Choroid plexus epithelial cell (primary cell): ENCODE measurements at regions not wholly inside any gene's neighbourhood (a gene's known extent, or its start where the extent isn't known, plus 50 kb on each side); places are given as distances from the start of the nearest gene placed in this dataset.

Experiments
- DNase-seq: peaks from one replicate; pipeline ENCODE4 v3.0.0-alpha.2; 2010; ENCODE audit warnings: low read depth
- H3K4me3 ChIP-seq: 2 replicates; pipeline ENCODE4 v1.5.1; 2011; ENCODE audit warnings: low read depth, mild to moderate bottlenecking, control low read depth, low read length, moderate library complexity
- TF ChIP-seq, protein P1 (sequence below): conservative IDR thresholded peaks from 2 replicates; pipeline ENCODE4 v1.5.1; 2011; ENCODE audit warnings: low read depth, mild to moderate bottlenecking, control low read depth, inconsistent platforms, low read length, moderate library complexity

DNA sequence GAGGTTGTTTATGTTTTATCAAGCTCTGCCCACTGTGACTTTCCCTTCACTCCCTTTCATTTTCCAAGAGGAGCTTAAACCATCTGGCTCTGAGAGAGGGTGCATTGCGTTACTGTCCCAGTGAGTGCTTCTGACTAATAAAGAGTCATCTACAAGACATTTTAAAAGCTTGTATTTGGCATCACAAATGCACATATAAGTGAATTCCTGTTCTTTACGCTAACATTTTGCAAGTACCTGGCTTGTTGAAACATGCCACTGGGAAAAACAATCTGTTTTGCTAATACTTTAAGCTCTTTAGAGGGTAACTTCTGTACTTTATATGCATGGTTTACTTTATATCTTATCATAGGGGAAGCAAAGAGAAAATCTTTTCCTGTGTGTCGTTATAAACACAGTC lies 534.6 kb upstream of the POM121L12 start:
- no peak for DNase-seq
- TF ChIP-seq, protein P1, sequence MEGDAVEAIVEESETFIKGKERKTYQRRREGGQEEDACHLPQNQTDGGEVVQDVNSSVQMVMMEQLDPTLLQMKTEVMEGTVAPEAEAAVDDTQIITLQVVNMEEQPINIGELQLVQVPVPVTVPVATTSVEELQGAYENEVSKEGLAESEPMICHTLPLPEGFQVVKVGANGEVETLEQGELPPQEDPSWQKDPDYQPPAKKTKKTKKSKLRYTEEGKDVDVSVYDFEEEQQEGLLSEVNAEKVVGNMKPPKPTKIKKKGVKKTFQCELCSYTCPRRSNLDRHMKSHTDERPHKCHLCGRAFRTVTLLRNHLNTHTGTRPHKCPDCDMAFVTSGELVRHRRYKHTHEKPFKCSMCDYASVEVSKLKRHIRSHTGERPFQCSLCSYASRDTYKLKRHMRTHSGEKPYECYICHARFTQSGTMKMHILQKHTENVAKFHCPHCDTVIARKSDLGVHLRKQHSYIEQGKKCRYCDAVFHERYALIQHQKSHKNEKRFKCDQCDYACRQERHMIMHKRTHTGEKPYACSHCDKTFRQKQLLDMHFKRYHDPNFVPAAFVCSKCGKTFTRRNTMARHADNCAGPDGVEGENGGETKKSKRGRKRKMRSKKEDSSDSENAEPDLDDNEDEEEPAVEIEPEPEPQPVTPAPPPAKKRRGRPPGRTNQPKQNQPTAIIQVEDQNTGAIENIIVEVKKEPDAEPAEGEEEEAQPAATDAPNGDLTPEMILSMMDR, result no peak
- H3K4me3 ChIP-seq, result no peak overlapping the region

DNA sequence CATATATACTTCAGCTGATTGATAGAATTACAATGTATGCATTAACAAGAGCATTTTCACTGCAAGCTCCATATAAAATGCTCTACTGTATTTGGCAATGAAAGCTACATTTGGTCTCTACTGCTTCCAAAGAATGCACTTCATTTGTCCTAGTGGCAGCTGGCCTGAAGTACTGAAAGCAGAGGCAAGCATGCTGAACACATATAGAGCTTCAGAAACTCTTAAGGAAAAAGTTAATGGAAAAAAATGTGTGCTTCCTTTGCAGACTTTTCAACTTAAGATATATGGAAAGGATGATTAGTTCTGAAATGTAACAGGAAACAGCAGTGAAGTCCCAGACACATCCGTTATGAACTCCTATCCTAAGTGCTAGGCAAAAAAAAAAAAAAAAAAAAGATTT lies 537.1 kb upstream of the POM121L12 start:
- TF ChIP-seq, protein P1, result no peak
- no peak overlapping the region for H3K4me3 ChIP-seq
- DNase-seq, result no peak

DNA sequence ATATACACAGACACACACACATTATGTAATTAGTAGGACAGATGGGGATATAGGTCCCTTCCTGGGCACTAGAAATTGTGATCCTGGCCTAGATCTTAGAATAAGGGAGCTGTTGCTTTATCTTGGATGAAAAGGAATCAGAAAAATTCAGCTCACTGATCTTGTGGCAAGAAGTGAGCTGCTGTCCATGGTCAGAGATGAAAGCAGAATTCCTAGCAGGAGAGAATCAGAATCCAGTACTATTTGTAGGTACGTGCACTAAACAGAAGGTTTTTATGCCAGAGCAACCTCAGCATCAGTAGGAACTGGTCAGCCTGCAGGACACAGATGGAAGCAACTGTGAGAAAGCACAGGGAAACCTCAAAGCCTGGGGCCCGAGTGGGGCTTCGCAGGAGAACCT lies 549.2 kb upstream of the POM121L12 start:
- no peak overlapping the region for H3K4me3 ChIP-seq
- no peak for DNase-seq
- TF ChIP-seq, protein P1, result no peak

DNA sequence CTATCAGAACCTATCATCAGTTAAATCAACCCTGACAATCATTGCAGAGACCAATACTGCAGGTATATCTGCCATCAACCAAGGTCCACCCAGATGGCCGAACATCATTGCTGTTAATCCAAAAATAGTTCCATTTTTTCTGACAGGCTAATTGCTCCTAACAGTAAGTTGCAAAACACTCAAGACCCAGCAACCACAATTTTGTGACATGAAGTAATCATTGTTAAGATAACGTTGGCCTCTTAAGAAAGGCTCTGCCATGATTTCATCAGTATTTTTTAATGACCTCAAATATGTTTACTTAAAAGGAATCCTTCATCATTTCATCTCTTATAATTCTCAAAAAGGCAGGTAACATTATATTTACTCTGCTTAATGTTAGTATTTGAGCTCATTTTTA lies 553.4 kb upstream of the POM121L12 start:
- H3K4me3 ChIP-seq, result no peak overlapping the region
- TF ChIP-seq, protein P1, result no peak

DNA sequence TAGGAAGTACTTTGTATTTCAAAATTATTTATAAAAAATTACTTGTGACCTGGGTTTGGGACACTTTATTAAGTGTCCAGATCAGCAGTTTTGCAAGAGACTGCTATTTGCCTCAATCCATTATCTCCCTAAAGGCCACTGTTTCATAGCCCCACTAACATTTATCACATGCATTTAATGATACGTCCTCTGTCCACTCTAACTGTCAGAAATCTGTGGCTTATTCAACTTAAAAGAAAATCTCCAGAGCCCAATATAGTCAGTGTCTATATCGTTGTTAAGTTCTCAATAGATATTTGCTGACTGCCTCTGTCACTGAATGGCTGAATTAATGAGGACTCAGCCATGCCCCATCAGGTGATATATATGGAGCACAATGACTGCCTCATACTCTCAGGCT lies 553.9 kb upstream of the POM121L12 start:
- TF ChIP-seq, protein P1, result no peak
- no peak overlapping the region for H3K4me3 ChIP-seq
- no peak for DNase-seq

More for the DNA sequence above, 553.4 kb upstream of the POM121L12 start:
- DNase-seq, result no peak

DNA sequence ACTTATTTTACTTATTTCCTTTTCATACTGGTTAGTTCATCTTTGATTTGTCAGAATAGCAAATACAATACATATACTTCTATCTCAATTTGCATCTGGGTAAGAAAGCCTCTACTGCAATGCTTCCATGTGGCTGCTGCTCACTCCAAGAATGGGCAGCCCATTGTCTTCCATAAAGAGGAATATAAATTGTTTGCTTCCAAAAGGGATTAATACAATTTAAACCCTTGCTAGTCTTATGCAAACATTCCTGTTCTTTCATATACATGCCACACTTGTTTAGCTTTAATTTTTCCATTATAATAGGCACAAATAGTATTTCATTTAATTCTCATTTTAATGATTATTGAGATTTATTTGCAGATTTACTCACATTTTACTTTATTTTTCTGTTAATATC lies 555.4 kb upstream of the POM121L12 start:
- DNase-seq, result no peak
- no peak overlapping the region for H3K4me3 ChIP-seq
- TF ChIP-seq, protein P1, result no peak

DNA sequence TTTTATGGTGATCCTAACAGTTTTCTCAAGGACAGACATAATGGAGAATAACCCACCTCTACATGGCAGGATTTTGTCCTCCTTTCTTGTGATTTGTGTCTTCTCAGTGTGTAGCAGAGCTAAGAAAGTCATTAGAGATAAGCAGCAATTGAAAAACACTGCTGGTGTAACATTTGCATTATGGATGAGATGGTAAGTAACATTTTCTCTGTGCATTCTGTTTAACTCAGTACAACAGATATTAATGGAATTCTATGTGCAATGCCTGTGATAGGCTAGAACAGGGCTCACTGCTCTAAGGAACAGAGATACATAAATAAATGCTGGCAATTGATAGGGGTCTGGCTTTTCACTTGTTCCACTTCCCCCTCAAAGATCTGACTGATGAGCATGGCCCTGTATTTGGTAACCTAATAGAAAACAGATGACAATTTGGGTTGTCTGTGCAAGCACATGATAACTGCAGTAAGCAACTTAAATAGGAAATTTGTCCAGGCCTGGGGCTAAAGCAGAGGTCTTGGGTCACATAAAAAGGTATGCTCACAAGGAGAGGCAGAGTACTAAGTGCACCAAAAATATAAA lies 560.3 kb upstream of the POM121L12 start:
- TF ChIP-seq, protein P1, result no peak
- no peak for DNase-seq
- H3K4me3 ChIP-seq, result no peak overlapping the region
